HCT116 (cell line): ENCODE measurements at regions not wholly inside any gene's neighbourhood (a gene's known extent, or its start where the extent isn't known, plus 50 kb on each side); places are given as distances from the start of the nearest gene placed in this dataset.

Experiments used
- POLR2A ChIP-seq: IDR thresholded peaks from 2 replicates; pipeline ENCODE4 v1.7.0; 2011; ENCODE audit warnings: borderline replicate concordance; ENCODE audit not compliant: insufficient read depth, insufficient read length; ENCODE audit errors: extremely low read depth
- TF ChIP-seq, protein P1 (sequence below), 3 experiments: fragments of 200-600 bp in 1 of 3; sonication (generic) in 1 of 3; IDR thresholded peaks in 2 of 3; conservative IDR thresholded peaks in 1 of 3; 2 replicates each; pipeline ENCODE4 v1.5.1; 2012 to 2017; ENCODE audit warnings: low read depth in 2 of 3, low read length in 2 of 3, antibody characterized with exemption in 1 of 3, borderline replicate concordance in 1 of 3, control low read depth in 1 of 3, mild to moderate bottlenecking in 1 of 3, mixed read lengths in 1 of 3, mixed run types in 1 of 3, moderate library complexity in 1 of 3; ENCODE audit not compliant: insufficient read depth in 1 of 3

- TF ChIP-seq, protein P1, sequence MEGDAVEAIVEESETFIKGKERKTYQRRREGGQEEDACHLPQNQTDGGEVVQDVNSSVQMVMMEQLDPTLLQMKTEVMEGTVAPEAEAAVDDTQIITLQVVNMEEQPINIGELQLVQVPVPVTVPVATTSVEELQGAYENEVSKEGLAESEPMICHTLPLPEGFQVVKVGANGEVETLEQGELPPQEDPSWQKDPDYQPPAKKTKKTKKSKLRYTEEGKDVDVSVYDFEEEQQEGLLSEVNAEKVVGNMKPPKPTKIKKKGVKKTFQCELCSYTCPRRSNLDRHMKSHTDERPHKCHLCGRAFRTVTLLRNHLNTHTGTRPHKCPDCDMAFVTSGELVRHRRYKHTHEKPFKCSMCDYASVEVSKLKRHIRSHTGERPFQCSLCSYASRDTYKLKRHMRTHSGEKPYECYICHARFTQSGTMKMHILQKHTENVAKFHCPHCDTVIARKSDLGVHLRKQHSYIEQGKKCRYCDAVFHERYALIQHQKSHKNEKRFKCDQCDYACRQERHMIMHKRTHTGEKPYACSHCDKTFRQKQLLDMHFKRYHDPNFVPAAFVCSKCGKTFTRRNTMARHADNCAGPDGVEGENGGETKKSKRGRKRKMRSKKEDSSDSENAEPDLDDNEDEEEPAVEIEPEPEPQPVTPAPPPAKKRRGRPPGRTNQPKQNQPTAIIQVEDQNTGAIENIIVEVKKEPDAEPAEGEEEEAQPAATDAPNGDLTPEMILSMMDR (IDR thresholded peaks at IDR 0.05 in 2 of 3, conservative IDR thresholded peaks at IDR 0.05 in 1 of 3; ENCODE audit: borderline replicate concordance in 1 of 3, insufficient read depth in 1 of 3, low read depth in 2 of 3, low read length in 2 of 3): no peak
- no peak for TF ChIP-seq POLR2A
Measured at GRCh38 chr3:104106276-104106675, 1260.4 kb upstream of the ALCAM start.
